GM20000 (cell line): ENCODE measurements at regions not wholly inside any gene's neighbourhood (a gene's known extent, or its start where the extent isn't known, plus 50 kb on each side); places are given as distances from the start of the nearest gene placed in this dataset.

Experiments used
- DNase-seq: peaks from one replicate; pipeline ENCODE4 v3.0.0; 2012; ENCODE audit warnings: low spot score
- TF ChIP-seq, protein P1 (sequence below): IDR thresholded peaks from 2 replicates; pipeline ENCODE4 v1.5.1; 2012; ENCODE audit warnings: mild to moderate bottlenecking, control low read depth; ENCODE audit errors: extremely low read depth, missing control alignments

DNA sequence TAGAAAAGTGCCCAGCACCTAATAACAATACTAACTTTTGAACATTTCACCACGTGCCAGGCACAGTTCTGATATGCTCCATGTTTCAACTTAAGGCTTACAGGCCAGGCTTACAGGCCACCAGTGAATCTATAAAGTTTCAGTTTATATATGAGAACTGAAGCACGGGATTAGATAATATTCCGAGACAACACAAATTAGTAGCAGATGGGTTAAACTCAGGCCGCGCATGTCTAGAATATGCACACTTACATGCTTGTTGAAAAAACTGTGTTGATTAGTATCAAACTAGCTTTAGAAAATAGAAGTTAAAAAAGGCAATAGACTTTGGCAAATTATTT lies 587.9 kb downstream of the MTRR start:
- DNase-seq: no peak
- TF ChIP-seq, protein P1, sequence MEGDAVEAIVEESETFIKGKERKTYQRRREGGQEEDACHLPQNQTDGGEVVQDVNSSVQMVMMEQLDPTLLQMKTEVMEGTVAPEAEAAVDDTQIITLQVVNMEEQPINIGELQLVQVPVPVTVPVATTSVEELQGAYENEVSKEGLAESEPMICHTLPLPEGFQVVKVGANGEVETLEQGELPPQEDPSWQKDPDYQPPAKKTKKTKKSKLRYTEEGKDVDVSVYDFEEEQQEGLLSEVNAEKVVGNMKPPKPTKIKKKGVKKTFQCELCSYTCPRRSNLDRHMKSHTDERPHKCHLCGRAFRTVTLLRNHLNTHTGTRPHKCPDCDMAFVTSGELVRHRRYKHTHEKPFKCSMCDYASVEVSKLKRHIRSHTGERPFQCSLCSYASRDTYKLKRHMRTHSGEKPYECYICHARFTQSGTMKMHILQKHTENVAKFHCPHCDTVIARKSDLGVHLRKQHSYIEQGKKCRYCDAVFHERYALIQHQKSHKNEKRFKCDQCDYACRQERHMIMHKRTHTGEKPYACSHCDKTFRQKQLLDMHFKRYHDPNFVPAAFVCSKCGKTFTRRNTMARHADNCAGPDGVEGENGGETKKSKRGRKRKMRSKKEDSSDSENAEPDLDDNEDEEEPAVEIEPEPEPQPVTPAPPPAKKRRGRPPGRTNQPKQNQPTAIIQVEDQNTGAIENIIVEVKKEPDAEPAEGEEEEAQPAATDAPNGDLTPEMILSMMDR: no peak

DNA sequence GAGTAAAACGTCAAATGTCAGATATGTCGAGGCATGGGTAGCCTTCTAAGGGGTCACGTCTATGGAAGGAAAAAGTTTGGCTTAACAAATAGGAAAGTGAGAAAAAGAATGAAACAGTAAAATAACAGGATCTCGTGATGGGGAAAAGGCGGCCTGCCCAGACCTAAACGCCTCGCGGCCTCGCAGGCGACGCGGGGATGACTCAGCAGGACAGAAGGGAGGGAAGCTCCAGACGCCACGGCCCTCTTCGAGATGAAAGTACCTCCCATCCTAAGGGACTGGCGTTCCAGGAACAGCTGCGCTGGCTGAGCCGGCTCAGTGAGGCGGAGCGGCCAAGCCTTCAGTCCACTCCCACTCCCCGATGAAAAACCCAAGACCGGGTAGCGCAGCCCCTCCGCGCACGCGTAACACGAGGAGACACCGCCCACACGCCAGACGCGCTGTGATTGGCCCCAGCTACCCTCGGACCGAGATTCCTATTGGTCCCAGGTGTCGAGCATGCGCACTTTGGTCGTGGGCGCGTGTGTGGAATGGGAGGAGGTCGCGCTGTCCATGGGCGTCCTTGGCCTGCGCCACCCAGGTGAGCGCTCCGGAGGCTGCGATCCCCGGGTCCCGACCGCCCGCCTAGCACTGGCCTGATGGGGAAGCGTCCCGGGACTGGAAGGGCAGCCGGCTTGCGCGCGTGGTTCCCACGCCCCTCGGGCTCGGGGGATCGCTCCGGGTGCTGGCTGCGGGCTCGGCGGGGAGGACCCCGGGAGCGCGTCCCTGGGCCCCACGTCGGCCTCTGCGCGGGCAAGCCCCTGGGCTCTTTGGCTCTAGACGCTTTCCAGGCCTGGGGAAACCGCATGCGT lies 588.5 kb downstream of the MTRR start:
- DNase-seq: peak; percentile 90
- TF ChIP-seq, protein P1: no peak

DNA sequence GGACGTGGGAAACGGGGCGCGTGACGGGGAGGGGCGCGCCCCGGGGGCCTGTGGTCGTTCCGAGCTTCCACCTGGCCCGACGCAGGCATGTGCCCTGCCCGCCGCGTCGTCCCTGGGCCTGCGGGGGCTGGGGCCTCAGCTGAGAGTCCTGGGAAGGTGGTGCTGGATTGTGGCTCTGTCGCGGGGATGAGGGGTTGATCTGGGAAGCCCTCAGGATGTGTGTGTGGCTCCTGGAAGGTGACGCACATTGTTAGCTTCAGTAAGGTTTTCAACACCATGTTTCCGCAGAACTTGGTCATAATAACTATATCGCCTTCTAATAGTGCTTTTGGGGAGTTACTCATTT lies 589.1 kb downstream of the MTRR start:
- TF ChIP-seq, protein P1: no peak
- DNase-seq: peak; percentile 10

DNA sequence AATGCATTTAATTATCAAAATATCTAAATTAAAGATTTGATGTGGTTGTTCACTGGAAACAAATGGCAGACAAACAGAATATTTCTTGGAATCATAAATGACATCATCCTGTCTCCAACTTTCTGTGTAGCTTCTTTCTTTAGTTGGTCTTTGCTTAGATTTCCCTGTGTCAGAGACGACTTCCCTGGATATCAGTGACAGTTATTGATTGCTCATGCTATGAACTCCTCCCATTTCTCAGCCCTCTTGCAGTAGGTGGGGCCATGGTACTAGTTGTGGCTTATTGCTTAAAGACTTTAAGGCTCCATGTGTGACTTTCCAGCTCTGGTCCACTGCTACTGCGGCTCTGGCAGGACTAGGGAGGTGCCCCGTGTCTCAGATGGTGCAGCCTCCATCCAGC lies 592.6 kb downstream of the MTRR start:
- TF ChIP-seq, protein P1: no peak
- DNase-seq: no peak

DNA sequence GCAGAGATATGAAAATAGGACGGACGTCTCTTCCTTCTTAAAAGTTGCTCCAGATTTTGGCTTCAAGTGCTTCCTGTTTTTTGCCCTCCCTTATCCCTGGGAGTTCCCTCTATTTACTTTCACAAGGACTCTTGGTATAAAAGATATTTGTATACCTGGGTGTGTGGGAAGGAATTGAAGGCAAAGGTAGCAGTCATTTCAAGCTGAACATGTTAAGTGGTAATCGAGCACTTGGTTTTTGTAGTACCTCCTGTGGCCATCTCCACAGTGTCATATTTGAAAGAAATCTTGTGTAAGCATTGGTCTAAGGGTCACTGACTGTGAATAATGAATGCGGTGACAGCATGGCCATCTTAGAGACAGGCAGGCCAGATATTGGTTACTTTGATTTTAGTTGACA lies 593.6 kb downstream of the MTRR start:
- TF ChIP-seq, protein P1: no peak
- no peak for DNase-seq

DNA sequence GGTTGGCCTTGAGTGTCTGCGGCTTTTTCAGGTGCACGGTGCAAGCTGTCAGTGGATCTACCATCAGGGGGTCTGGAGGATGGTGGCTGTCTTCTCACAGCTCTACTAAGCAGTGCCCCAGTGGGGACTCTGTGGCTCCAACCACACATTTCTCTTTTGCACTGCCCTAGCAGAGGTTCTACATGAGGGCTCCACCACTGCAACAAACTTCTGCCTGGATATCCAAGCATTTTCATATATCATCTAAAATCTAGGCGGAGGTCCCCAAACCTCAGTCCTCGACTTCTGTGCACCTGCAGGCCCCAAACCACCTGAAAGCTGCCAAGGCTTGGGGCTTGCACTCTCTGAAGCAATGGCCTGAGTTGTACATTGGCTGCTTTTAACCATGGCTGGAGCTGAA lies 601.5 kb downstream of the MTRR start:
- TF ChIP-seq, protein P1: no peak
- no peak for DNase-seq

DNA sequence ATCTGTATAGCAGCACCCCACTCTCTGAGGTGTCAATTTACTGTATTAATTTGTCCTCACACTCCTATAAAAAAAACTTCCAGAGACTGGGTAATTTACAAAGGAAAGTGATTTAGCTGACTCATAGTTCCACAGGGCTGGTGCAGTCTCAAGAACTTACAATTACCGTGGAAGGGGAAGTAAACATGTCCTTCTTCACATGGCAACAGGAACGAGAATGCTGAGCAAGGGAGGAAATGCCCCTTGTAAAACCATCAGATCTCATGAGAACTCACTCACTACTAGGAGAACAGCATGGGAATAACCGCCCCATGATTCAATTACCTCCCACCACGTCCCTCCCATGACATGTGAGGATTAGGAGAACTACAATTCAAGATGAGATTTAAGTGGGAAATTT lies 602.6 kb downstream of the MTRR start:
- TF ChIP-seq, protein P1: no peak
- no peak for DNase-seq
